Bone marrow (tissue), 2 donors: ENCODE measurements at regions not wholly inside any gene's neighbourhood (a gene's known extent, or its start where the extent isn't known, plus 50 kb on each side); places are given as distances from the start of the nearest gene placed in this dataset.
"Not testable (repeated sequence)": the region's sequence is repeated elsewhere in the genome, so short reads cannot be mapped to it uniquely, and the experiment has no call there.

ENCODE experiments used
- DNase-seq, 2 donors: peaks; one replicate each; lab custom pipeline; 2025; lab: John Stamatoyannopoulos, UW

DNA sequence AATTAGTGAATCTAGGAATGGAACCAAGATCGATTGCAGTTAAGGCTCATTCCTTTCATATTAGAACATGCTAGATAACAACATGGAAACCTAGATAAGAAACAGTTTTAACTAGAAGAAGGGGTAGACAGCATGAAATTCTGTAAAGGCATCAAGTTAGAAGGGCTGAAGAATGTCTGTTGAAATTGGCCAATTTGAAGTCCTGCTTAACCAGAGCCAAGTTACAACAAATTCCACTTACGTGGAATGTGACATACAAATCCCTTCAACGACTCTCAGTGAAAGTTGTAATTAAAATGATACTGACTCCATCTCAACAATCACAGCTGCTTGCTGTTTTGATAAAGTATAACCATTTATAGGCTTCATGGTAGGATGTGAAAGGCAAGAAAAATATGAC lies 1065.7 kb downstream of the DNAJB9 start:
- DNase-seq: no peak

DNA sequence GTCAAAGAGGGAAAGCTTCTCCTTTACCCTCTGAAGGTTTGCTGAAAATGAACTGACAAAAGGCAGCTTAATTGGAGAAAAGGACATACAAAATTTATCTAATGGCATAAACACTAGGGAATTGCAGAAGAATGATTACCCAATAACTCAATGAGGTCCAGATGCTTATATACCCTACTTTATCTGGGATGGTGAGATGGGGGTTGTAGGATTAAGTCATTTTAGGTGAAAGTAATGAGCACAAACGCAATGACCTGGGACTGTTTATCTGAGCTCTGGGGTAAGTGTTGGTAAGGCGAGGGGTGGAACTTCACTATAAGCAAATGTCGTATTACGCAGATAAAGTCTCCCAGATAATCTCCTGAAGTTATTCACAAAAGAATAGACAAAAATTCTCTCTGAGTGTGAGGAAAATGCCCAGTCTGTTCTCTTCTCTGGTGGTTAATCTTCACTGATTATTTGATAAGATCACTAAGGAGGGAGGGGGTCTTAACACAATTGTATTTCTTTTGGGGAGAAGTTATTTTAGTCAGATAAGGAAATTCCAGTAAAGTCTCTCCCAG lies 1067.8 kb downstream of the DNAJB9 start:
- no peak for DNase-seq

DNA sequence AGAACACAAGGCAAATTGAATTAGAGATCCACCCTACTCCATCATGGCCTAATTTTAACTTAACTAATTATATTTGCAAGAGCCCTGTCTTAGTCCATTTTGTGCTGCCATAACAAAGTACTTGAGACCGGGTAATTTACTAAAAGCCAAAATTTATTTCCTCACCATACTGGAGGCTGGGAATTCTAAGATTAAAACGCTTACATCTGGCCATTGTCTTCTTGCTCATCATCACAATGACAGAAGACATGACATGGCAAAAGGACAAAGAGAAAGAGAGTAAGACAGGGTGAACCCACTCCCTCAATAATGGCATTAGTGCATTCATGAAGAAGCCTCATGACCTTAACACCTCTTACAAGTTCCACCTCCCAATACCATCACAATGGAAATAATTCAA lies 1068.6 kb downstream of the DNAJB9 start:
- DNase-seq: no peak

DNA sequence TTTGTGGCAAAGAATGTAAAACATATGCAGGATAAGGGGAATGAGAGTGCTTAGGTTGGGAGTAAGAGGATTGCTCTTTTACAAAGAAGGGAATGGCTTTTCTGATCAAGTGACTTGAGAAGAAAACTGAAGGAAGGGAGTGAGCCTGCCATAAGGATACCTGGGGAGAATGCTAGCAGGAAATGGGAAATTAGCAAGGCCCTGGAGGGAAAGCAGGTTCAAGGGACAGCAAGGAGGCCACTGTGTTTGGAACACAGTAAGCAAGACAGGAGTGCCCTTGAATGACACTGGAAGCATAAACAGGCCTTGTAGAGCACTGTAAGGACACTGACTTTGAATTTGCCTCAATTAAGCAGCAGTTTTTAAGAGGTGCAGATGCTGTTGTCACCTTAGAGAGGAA lies 1069.9 kb downstream of the DNAJB9 start:
- DNase-seq: no peak

DNA sequence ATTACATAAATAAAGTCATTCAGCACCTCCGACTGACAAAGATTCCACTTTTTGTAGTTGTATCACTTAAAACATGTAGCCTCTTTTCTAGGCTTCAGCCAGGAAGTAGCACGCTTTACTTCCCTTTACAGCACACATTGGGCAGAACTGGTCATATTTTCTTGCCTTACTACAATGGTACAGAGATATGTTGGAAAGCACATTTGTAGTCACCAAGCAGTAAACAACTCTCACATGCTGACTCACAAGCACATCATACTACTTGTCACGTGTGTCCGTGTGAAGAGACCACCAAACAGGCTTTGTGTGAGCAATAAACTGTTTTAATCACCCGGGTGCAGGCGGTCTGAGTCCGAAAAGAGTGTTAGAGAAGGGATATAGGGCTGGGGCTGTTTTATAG lies 1071.8 kb downstream of the DNAJB9 start:
- no peak for DNase-seq

DNA sequence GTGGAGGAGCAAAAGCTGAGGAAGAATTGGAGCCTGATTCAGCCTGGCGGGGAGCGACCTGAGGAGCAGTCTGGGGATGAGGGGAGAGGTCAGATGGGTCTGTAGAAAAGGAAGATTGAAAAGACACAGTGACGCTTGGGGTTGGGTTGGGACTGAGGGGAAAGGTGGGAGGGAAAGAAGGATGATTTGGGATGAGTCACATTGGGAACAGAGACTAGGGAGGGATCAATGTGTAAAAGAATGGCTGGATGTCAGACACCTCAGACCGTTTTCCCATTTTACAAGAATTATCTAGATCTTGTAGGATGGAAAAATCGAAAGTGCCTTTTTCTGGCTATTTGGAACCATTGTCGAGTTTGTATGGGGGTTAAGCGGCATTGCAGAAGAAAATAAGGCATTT lies 1076.5 kb downstream of the DNAJB9 start:
- DNase-seq: no peak

DNA sequence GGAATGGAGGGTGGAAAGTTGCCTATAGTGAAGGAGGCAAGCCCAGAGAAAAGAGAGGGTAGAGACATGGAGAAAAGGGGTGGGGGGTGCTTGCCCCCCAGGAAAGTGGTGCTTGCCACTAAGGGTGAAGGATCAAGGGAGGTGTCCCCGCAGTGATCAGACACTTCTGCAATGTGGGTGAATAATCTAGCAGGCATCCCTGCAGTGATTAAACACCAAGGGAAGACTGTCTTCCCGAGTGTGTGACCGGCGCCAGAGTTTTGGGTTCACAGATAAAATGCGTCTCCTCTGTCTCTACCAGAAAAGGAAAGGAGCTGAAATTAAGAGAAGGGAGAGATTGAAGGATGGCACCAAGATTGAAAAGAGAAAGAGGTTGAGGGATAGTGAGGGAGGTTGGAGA lies 1076.9 kb downstream of the DNAJB9 start:
- DNase-seq: not testable (repeated sequence)

DNA sequence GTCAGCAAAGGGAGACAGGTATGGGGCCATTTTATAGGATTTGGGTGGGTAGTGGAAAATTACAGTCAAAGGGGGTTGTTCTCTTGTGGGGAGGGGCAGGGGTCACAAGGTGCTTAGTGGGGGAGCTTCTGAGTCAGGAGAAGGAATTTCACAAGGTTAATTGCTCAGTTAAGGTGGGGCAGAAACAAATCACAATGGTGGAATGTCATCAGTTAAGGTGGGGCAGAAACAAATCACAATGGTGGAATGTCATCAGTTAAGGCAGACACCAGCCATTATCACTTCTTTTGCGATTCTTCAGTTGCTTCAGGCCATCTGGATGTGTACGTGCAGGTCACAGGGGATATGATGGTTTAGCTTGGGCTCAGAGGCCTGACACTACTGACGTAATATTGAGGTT lies 1077.6 kb downstream of the DNAJB9 start:
- DNase-seq: not testable (repeated sequence)

DNA sequence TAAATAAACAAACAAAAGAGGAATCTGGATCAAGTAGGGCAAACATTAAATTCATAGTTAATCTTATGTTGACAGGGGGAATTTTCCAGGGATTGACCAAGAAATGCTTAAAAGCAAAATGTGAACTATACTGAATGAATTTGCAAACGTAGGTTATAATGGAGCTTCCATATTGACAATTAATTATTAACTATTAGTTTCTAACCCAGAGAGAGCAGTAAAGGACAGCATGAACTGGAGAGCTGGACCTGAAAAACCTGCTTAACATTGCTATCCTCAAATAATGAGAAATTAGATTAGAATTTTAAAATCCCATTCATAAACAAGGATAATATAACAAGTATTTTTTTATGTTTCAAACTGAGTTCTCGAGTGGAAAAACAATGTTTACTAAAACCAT lies 1089.6 kb downstream of the DNAJB9 start:
- no peak for DNase-seq

DNA sequence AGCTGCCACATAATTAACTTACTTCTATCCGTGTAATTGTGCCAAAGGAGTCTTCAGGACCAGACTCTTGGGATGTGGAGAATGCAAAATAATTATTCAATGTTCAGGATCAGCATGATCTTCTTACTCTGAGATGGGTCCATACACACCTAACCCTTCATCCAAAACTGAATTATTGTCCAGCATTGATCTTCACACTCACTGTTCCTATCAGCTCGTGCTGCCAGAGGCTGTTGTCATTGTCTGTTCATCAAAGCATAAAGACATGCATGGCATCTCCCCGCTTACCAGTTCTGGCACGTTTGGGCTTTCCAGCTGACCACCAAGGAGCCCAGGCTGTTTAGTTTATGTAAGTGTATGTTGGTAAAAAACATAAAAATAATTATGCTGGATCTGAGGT lies 1090.7 kb downstream of the DNAJB9 start:
- no peak for DNase-seq

DNA sequence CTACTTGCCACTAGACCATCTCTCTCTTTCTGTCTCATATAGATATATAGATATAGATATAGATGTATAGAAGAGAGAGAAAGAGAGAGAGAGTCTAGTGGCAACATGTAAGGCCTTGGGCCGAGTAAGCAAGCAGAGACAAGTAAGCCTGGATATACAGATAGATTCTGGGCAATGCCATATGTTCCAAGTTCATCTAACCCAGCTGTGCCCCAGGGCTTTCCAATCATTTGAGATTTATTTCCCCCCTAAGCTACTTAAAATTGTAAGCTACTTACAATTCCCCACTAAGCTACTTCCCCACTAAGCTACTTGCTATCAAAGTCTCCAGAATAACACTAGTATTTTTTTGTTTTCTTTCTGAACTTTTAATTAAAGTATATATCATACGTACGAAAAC lies 1094.1 kb downstream of the DNAJB9 start:
- DNase-seq: no peak

DNA sequence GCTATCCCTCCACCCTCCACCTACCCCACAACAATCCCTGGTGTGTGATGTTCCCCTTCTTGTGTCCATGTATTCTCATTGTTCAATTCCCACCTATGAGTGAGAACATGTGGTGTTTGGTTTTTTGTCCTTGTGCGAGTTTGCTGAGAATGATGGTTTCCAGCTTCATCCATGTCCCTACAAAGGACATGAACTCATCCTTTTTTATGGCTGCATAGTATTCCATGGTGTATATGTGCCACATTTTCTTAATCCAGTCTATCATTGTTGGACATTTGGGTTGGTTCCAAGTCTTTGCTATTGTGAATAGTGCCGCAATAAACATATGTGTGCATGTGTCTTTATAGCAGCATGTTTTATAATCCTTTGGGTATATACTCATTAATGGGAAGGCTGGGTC lies 1117.6 kb downstream of the DNAJB9 start:
- not testable (repeated sequence) for DNase-seq

DNA sequence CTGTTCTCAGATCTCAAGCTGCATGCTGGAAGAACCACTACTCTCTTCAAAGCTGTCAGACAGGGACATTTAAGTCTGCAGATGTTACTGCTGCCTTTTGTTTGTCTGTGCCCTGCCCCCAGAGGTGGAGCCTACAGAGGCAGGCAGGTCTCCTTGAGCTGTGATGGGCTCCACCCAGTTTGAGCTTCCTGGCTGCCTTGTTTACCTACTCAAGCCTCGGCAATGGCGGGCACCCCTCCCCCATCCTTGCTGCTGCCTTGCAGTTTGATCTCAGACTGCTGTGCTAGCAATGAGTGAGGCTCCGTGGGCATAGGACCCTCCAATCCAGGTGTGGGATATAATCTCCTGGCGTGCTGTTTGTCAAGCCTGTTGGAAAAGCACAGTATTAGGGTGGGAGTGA lies 1122.9 kb downstream of the DNAJB9 start:
- not testable (repeated sequence) for DNase-seq

DNA sequence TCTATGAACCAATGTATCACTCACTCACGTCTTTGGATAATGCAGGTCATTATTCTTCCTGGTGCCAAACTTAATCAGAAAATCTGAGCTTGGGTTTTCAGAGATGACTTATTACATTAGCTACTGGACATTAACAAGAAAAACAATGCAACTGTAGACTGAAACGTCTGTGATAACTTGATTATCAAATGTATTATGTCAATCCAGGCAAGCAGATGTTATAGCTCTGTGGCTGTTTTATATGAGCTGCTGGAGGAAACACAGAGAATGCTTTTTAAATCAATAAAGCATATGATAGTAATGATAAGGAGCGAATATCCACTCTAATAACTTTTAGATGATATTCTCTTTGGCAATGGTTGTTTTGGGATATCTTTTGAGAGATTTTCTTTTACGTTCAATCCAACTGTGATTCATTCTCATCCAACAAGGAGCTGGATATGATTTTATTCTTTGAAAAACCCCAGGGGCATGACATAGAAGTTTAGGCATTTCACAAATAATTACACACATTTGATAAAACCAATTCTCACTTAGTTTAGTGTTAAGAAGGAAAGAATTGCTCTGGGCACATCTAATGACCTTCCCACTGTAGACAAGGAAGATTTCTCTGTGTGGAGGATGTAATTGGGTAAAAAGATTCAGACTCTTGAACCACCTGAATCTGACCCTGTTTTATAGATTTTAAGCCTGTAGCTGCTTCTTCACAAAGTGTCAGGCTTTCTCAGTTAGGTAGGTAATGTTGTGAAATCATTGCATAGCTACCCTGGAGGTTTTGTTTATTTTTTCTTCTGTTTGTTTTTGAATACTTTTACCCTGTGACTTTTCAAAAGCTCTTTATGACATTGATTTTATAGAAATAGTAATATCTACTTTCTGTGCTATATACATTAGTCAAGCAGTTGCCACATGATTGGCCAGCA lies 1124.7 kb downstream of the DNAJB9 start:
- DNase-seq: no peak

DNA sequence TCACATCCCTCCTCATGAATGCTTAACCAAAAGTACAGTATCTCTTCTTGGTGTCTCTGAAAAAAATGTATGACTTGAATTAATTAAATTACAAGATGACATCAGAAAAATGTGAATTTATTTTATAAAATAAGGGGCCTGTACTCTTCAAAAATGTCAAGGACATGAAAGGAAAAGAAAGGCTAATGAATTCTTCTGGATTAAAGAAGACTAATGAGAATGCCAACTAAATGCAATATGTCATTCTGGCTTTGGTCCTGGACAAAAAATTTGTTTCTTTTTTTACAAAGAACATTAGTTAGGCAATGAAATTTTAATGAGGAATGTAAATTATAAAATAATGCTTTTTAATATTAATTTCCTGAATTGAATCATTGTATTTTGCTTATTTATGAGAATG lies 1125.7 kb downstream of the DNAJB9 start:
- DNase-seq: no peak

DNA sequence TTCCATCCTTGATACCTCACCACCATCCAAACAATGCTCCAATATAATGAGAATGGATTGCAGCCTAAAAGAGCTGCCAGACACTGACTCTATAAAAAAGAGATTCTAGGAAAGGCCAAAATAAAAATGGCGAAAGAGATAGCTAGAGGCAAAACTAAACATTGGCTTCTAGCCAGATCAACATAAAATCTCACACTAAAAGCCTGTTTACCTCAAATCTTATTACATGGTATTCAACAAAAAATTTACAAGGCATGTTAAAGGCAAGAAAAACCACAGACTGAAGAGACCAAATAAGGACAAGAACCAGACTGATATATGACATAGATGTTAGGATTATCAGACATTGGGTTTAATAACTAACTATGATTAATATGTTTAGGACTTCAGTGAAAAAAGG lies 1127.0 kb downstream of the DNAJB9 start:
- no peak for DNase-seq

DNA sequence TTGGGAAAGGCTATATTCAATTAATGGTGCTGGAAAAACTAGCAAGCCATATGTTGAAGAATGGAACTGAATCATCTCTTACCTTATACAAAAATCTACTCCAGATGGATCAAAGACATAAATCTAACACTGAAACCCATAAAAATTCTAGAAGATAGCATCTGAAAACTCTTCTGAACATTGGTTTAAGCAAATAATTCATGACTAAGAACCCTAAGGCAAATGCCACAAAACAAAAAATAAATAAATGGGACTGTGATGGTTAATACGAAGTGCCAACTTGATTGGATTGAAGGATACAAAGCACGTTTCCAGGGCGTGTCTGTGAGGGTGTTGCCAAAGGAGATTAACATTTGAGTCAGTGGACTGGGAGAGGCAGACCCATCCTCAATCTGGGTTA lies 1130.0 kb downstream of the DNAJB9 start:
- no peak for DNase-seq

DNA sequence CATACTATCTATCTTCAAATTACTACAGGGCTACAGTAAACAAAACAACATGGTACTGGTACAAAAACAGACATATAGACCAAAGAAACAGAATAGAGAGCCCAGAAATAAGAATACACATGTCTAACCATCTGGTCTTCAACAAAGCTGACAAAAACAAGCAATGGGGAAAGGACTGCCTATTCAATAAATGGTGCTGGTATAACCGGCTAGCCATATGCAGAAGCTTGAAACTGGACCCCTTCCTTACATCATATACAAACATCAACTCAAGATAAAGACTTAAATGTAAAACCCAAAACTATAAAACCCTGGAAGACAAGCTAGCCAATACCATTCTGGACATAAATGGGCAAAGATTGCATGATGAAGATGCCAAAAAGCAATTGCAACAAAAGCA lies 1143.7 kb downstream of the DNAJB9 start:
- DNase-seq: no peak

DNA sequence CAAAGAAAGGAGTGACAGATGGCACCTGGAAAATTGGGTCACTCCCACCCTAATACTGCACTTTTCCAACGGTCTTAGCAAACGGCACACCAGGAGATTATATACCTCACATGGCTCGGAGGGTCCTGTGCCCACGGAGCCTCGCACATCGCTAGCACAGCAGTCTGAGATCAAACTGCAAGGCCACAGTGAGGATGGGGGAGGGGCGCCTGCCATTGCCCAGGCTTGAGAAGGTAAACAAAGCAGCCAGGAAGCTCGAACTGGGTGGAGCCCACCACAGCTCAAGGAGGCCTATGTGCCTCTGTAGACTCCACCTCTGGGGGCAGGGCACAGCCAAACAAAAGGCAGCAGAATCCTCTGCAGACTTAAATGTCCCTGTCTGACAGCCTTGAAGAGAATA lies 1149.7 kb downstream of the DNAJB9 start:
- DNase-seq: not testable (repeated sequence)

DNA sequence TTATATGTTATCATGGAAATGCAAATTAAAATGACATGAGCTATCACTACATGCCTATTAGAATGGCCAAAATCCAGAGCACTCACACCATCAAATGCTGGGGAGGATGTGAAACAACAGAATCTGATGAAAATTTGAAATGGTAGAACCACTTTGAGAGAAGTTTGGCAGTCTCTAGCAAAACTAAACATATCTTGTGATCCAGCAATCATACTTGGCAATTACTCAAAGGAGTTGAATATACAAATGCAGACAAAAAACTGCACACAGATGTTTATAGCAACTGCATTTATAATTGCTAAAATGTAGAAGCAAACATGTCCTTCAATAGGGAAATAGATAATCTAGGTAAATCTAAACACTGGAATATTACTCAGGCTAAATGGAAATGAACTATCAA lies 1164.9 kb downstream of the DNAJB9 start:
- no peak for DNase-seq

DNA sequence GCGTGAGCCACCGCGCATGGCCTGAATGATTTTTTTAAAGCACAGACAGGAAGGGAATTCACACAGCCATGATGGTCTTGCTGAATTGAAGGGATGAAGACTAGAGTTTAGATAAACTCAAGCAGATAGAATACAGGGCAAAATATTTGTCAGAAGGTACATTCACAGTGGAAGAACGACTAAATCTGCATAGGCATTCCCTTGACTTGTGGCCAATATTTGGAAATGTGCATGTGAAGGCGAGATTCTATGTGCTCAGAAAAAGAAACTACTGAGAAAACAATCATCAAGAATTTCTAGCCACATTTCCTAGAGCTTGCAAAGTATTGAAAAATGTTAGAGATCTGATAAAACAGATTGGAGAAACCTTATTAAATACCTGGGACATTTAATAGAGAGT lies 1166.2 kb downstream of the DNAJB9 start:
- no peak for DNase-seq

DNA sequence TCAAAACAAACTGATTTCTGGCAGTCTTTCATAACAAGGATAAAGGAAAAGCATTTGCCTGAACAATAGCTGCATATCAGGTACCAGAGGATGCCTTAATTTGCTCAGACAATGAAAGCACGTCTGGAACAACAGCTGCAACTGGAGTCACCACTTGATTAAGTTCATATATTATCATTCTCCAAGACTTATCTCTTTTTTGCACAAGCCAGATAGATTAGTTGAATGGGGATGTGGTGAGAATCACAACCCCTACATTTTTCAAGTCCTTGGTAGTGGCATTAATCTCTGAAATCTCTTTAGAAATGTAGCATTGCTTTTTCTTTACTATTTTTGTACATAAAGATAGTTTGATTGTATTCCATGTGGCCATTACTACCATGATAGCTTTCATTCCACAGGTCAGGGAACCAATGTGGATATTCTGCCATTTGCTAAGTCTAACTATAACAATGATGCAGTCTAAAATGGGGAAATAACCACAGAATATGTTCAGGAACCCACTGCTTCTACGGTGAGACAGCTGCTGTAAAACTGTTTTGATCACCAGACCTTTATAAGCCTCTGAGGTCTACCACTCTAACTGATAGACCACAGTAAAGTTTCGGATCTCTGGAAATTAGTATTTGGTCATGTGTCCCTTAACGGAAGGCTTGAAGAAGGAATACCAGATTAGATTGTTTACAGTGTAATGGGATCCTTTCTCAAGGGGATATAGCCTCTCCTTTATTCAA lies 1176.2 kb downstream of the DNAJB9 start:
- no peak for DNase-seq

DNA sequence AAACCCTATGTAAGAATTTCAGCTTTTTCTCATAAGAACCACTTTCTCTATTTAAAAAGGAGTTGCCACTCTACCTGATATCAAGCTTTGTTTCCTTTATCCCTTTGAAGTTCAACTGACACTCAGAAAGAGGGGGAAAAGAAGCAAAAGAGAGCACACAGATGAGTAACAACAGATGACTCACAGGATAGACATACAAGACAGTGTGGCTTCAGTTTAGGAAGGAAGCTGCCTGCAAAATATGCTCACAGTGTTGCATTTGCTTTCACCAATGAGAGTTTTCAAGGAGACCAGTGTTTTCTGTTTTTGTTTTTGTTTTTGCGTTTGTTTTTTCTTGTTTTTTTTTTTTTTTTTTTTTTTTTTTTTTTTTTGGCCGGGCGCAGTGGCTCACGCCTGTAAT lies 1181.6 kb downstream of the DNAJB9 start:
- no peak for DNase-seq
